Cardiac fibroblast (primary cell): ENCODE measurements at regions not wholly inside any gene's neighbourhood (a gene's known extent, or its start where the extent isn't known, plus 50 kb on each side); places are given as distances from the start of the nearest gene placed in this dataset.
"Not testable (repeated sequence)": the region's sequence is repeated elsewhere in the genome, so short reads cannot be mapped to it uniquely, and the experiment has no call there.

Source experiments
- DNase-seq, 2 donors: peaks; one replicate each; pipeline versions ENCODE4 v3.0.0 to v3.0.0-alpha.2; 2010; ENCODE audit warnings: low read depth in 2 of 2
- H3K4me3 ChIP-seq, 2 donors: replicated peaks in 1 of 2; 1 replicate in 1 of 2; 2 replicates in 1 of 2; pipeline ENCODE4 v1.5.1; 2011; ENCODE audit warnings: low read depth in 2 of 2, low read length in 2 of 2, mild to moderate bottlenecking in 2 of 2, moderate library complexity in 1 of 2
- CTCF ChIP-seq: IDR thresholded peaks from one replicate; pipeline ENCODE4 v1.5.1; 2011; ENCODE audit warnings: low read depth, mild to moderate bottlenecking, low read length, inconsistent platforms

DNA sequence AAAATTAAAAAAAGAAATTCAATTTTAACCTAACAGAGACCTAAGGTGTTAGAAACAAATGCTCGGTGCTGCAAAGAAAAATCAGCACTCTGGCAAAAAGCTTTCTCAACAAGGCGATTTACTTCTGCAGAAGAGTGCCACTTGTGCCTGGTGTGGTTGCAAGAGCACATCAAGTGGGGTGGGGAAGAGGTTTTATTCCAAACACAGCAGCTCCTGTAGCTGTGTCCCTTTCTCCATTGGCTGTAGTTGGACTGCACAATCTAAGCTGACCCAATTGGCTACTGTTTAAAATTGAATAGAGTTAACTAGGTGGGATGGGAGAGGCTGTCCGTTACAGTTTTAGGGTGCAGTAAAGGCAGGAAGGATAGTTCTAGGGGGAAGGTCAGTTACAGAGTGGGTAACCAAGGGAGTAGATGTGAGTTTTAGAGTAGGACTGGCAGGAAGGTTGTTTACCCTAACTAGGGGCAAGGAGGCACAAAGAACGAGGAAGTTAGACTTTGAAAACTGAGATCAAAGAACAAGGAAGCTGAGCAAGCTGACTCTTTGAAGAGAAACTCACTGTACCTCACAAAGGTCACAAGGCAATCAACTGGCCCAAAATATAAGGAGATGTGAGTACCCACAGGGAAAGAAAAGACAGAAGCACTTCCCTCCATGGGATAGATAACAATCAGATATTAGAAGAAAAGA is 145.7 kb downstream of the LIG4 start:
- no peak for DNase-seq
- no peak for TF ChIP-seq CTCF
- H3K4me3 ChIP-seq, result no peak overlapping the region

GRCh38 chr13:108064372-108064771 is 151.0 kb downstream of the LIG4 start:
- DNase-seq, result not testable (repeated sequence)

DNA sequence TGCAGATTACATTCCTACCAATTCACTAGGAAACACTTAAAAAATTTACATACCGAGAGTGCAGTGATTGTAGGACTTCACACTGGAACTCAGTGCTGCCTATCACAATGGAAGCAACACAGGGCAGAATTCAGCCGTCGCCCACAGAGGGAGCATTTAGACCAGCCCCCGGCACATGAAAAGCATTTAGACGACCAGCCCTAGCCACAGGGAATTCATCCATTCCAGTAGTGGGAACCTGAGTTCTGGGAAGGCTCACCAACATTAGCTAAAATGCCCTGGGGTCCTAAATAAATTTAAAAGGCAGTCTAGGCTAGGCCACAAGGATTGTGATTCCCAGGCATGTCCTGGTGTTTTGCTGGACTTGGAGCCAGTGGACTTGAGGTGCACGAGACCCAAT is 155.2 kb downstream of the LIG4 start:
- TF ChIP-seq CTCF, result no peak
- DNase-seq, result no peak
- no peak overlapping the region for H3K4me3 ChIP-seq

More at GRCh38 chr13:108064372-108064771, 151.0 kb downstream of the LIG4 start:
- not testable (repeated sequence) for H3K4me3 ChIP-seq

- TF ChIP-seq CTCF, result no peak
- DNase-seq, result no peak
- no peak overlapping the region for H3K4me3 ChIP-seq
Measured at GRCh38 chr13:108056278-108056677, 159.1 kb downstream of the LIG4 start.

DNA sequence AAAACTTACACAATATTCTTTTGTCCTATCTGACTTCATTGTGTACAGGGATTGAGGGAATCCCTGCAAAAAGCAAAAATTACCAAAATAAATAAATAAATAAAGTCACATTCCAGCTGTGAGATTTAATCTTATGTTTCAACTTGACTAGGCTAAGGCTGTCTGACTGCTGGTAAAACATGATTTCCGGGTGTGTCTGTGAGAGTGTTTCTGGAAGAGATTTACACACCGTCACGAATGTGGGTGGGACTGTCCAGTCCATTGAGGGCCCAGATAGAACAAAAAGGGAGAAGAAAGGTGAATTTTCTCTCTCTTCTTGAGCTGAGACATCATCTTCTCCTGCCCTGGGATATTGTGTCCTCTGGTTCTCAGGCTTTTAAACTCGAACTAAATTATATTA is 166.1 kb downstream of the LIG4 start:
- DNase-seq, result no peak
- no peak overlapping the region for H3K4me3 ChIP-seq
- TF ChIP-seq CTCF, result no peak

GRCh38 chr13:108044954-108045353 is 170.4 kb downstream of the LIG4 start:
- H3K4me3 ChIP-seq, result no peak overlapping the region
- no peak for TF ChIP-seq CTCF
- DNase-seq, result no peak

- H3K4me3 ChIP-seq, DNase-seq: not testable (repeated sequence)
Measured at GRCh38 chr13:108042866-108043265, 172.5 kb downstream of the LIG4 start.

DNA sequence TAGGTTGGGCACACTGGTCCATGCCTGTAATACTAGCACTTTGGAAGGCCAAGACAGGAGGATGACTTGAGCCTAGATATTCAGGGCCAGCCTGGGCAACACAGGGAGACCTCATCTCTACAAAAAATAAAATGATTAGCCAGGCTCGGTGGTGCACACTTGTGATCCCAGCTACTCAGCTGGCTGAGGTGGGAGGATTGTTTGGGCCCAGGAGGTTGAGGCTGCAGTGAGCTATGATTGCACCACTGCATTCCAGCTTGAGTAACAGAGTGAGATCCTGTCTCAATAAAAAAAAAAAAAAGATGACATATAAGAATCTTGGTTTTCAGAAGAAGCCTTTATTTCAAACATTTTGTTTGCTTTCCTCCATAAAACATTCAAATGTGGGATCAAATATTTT is 178.0 kb downstream of the LIG4 start:
- TF ChIP-seq CTCF, result no peak
- DNase-seq, result no peak
- no peak overlapping the region for H3K4me3 ChIP-seq
